IMR-90 (cell line): ENCODE measurements at regions not wholly inside any gene's neighbourhood (a gene's known extent, or its start where the extent isn't known, plus 50 kb on each side); places are given as distances from the start of the nearest gene placed in this dataset.

ENCODE experiments used
- ATAC-seq: fragments of 200-7000 bp; cut with Tn5 transposase; 2 replicates; pipeline ENCODE4 v1.9.1; 2020; ENCODE audit warnings: low read depth, mild to moderate bottlenecking, moderate library complexity
- BruUV-seq: library from RNA; stranded (reverse); fragments of 400-500 nt; replicated peaks from 2 replicates; lab custom pipeline; 2021; lab: Mats Ljungman, UMichigan
- CTCF ChIA-PET: fragments of 300-600 bp; formaldehyde crosslinking; extraction: SDS; loops from one replicate; lab custom pipeline; 2021; ENCODE audit warnings: antibody characterized with exemption; lab: Yijun Ruan, JAX
- POLR2A ChIA-PET: fragments of 300-600 bp; sonication (Branson Sonifier 250); formaldehyde crosslinking; loops from one replicate; lab custom pipeline; 2022; ENCODE audit warnings: antibody characterized with exemption; ENCODE audit not compliant: unreplicated experiment; lab: Charles Lee
- DNase-seq: peaks from one replicate; pipeline ENCODE4 v3.0.0; 2013
- H2AFZ ChIP-seq: replicated peaks from 2 replicates; pipeline ENCODE3; 2013; ENCODE audit warnings: low read length, mild to moderate bottlenecking; ENCODE audit not compliant: poor library complexity
- H2AK5ac ChIP-seq: 2 replicates; pipeline ENCODE4 v1.6.1; 2013; ENCODE audit warnings: low read depth, low read length, inconsistent platforms
- H2AK9ac ChIP-seq: replicated peaks from 2 replicates; pipeline ENCODE3; 2013; ENCODE audit warnings: mild to moderate bottlenecking, low read depth, low read length, moderate library complexity; ENCODE audit not compliant: poor library complexity
- H2BK120ac ChIP-seq: 2 replicates; pipeline ENCODE4 v1.6.1; 2013; ENCODE audit warnings: low read depth, low read length, inconsistent platforms
- H2BK15ac ChIP-seq: 3 replicates; pipeline ENCODE4 v1.6.1; 2013; ENCODE audit warnings: low read depth, low read length, inconsistent platforms
- H2BK20ac ChIP-seq: 2 replicates; pipeline ENCODE4 v1.6.1; 2013; ENCODE audit warnings: low read depth, mild to moderate bottlenecking, inconsistent platforms, low read length, moderate library complexity
- H2BK5ac ChIP-seq: 2 replicates; pipeline ENCODE4 v1.6.1; 2013; ENCODE audit warnings: mild to moderate bottlenecking, low read depth, low read length, inconsistent platforms; ENCODE audit not compliant: poor library complexity, severe bottlenecking
- H3K14ac ChIP-seq: replicated peaks from 2 replicates; pipeline ENCODE4 v1.6.1; 2013; ENCODE audit warnings: low read depth, low read length, inconsistent platforms
- H3K18ac ChIP-seq: 2 replicates; pipeline ENCODE4 v1.6.1; 2013; ENCODE audit warnings: low read depth, low read length, control low read depth
- H3K23ac ChIP-seq: 2 replicates; pipeline ENCODE4 v1.6.1; 2013; ENCODE audit warnings: low read depth, low read length, inconsistent platforms
- H3K27ac ChIP-seq: 2 replicates; pipeline ENCODE4 v1.5.1; 2013; ENCODE audit warnings: mild to moderate bottlenecking, control low read depth, low read length; ENCODE audit not compliant: insufficient read depth
- H3K27me3 ChIP-seq: 2 replicates; pipeline ENCODE4 v1.6.1; 2013; ENCODE audit warnings: low read length; ENCODE audit not compliant: control insufficient read depth, insufficient read depth
- H3K36me3 ChIP-seq: 2 replicates; pipeline ENCODE4 v1.6.1; 2013; ENCODE audit warnings: low read length, mixed read lengths; ENCODE audit not compliant: control insufficient read depth, insufficient read depth
- H3K4ac ChIP-seq: 2 replicates; pipeline ENCODE4 v1.6.1; 2013; ENCODE audit warnings: low read depth, low read length, inconsistent platforms
- H3K4me1 ChIP-seq: 2 replicates; pipeline ENCODE4 v1.6.1; 2013; ENCODE audit warnings: low read length, mixed read lengths; ENCODE audit not compliant: control insufficient read depth, insufficient read depth
- H3K4me2 ChIP-seq: 2 replicates; pipeline ENCODE4 v1.6.1; 2013; ENCODE audit warnings: low read depth, mild to moderate bottlenecking, control low read depth, low read length, moderate library complexity
- H3K4me3 ChIP-seq: 2 replicates; pipeline ENCODE4 v1.5.1; 2013; ENCODE audit warnings: low read depth, mild to moderate bottlenecking, control low read depth, low read length, moderate library complexity; ENCODE audit not compliant: insufficient read depth
- H3K56ac ChIP-seq: 2 replicates; pipeline ENCODE4 v1.6.1; 2013; ENCODE audit warnings: low read length, inconsistent platforms; ENCODE audit not compliant: insufficient read depth; ENCODE audit errors: extremely low read depth
- H3K79me1 ChIP-seq, 2 experiments: 2 replicates each; pipeline ENCODE4 v1.6.1; 2013; ENCODE audit warnings: low read length in 2 of 2, inconsistent platforms in 1 of 2, low read depth in 1 of 2
- H3K9ac ChIP-seq: 2 replicates; pipeline ENCODE4 v1.6.1; 2013; ENCODE audit warnings: low read depth, low read length, control low read depth
- H3K9me1 ChIP-seq: 2 replicates; pipeline ENCODE4 v1.6.1; 2013; ENCODE audit warnings: low read length, inconsistent platforms; ENCODE audit not compliant: insufficient read depth
- H3K9me3 ChIP-seq: 2 replicates; pipeline ENCODE4 v1.6.1; 2013; ENCODE audit warnings: low read length; ENCODE audit not compliant: control insufficient read depth, insufficient read depth
- H4K20me1 ChIP-seq: 2 replicates; pipeline ENCODE4 v1.6.1; 2013; ENCODE audit warnings: low read length, inconsistent platforms; ENCODE audit not compliant: insufficient read depth
- H4K5ac ChIP-seq: 2 replicates; pipeline ENCODE4 v1.6.1; 2013; ENCODE audit warnings: mild to moderate bottlenecking, low read depth, low read length, control low read depth
- H4K8ac ChIP-seq, 2 experiments: 2 replicates each; pipeline ENCODE4 v1.6.1; 2013; ENCODE audit warnings: low read depth in 2 of 2, low read length in 2 of 2, control low read depth in 1 of 2, inconsistent platforms in 1 of 2
- H4K91ac ChIP-seq: 2 replicates; pipeline ENCODE4 v1.6.1; 2013; ENCODE audit warnings: low read depth, low read length, inconsistent platforms; ENCODE audit not compliant: insufficient read depth
- BHLHE40 ChIP-seq: fragments of 150-350 bp; IDR thresholded peaks from 2 replicates; pipeline ENCODE4 v1.6.1; 2016; ENCODE audit warnings: mild to moderate bottlenecking, low read depth, low read length
- CEBPB ChIP-seq: IDR thresholded peaks from 2 replicates; pipeline ENCODE4 v1.6.1; 2012; ENCODE audit warnings: low read depth, low read length, improper control_type of control experiment
- CHD1 ChIP-seq: IDR thresholded peaks from 2 replicates; pipeline ENCODE4 v1.6.1; 2012; ENCODE audit warnings: low read depth, low read length, improper control_type of control experiment
- CTCF ChIP-seq: conservative IDR thresholded peaks from 2 replicates; pipeline ENCODE4 v1.5.1; 2012; ENCODE audit warnings: mild to moderate bottlenecking, low read depth, low read length, improper control_type of control experiment
- ELK1 ChIP-seq: fragments of 150-350 bp; IDR thresholded peaks from 2 replicates; pipeline ENCODE4 v1.6.1; 2016; ENCODE audit warnings: low read depth, mild to moderate bottlenecking, low read length, moderate library complexity, borderline replicate concordance
- FOS ChIP-seq: fragments of 150-350 bp; IDR thresholded peaks from 2 replicates; pipeline ENCODE4 v1.6.1; 2016; ENCODE audit warnings: low read depth, low read length
- MAFK ChIP-seq: IDR thresholded peaks from 2 replicates; pipeline ENCODE4 v1.6.1; 2012; ENCODE audit warnings: low read depth, low read length, improper control_type of control experiment
- POLR2A ChIP-seq: IDR thresholded peaks from 2 replicates; pipeline ENCODE4 v1.6.1; 2012; ENCODE audit warnings: mild to moderate bottlenecking, low read depth, low read length
- RAD21 ChIP-seq: IDR thresholded peaks from 2 replicates; pipeline ENCODE4 v1.6.1; 2012; ENCODE audit warnings: low read length, improper control_type of control experiment
- RFX5 ChIP-seq: IDR thresholded peaks from 2 replicates; pipeline ENCODE4 v1.8.0; 2012; ENCODE audit warnings: low read depth, mild to moderate bottlenecking, low read length, moderate library complexity
- SMC3 ChIP-seq: fragments of 150-350 bp; IDR thresholded peaks from 2 replicates; pipeline ENCODE4 v1.6.1; 2016; ENCODE audit warnings: low read depth, mild to moderate bottlenecking, antibody characterized with exemption, low read length, moderate library complexity
- USF2 ChIP-seq: fragments of 150-350 bp; IDR thresholded peaks from 2 replicates; pipeline ENCODE4 v1.6.1; 2017; ENCODE audit warnings: mild to moderate bottlenecking, antibody characterized with exemption, low read length, low read depth
- WGBS, 2 experiments: methylation state at CpG; one replicate each; pipeline versions ENCODE4 v1.1.5 to v1.1.7; 2013; ENCODE audit warnings: missing lambda C conversion rate in 2 of 2; ENCODE audit not compliant: insufficient read length in 1 of 2; ENCODE audit errors: extremely low coverage in 2 of 2; 5-methylcytosine and 5-hydroxymethylcytosine counted together
- dilution Hi-C: fragments of 300-500 bp; cut with HindIII; formaldehyde crosslinking; loops from one replicate; pipeline ENCODE4 v1.14.3; 2018; ENCODE audit warnings: low sequenced_read_pairs; ENCODE audit not compliant: unreplicated experiment
- in situ Hi-C: fragments of 300-500 bp; cut with MboI; formaldehyde crosslinking; loops from 3 replicates; pipeline ENCODE4 v1.14.3; 2019; ENCODE audit warnings: low sequenced_read_pairs, inconsistent platforms, mixed read lengths
- intact Hi-C: fragments of 100-400 bp; cut with micrococcal nuclease; formaldehyde crosslinking; loops from 2 replicates; pipeline ENCODE4 v1.10.0; 2022

GRCh38 chr3:64398476-64398875 is 173.2 kb upstream of the PRICKLE2 start (continued):
- TF ChIP-seq USF2 (no peak), RAD21 (no peak), MAFK (no peak), SMC3 (no peak), BHLHE40 (no peak)

DNA sequence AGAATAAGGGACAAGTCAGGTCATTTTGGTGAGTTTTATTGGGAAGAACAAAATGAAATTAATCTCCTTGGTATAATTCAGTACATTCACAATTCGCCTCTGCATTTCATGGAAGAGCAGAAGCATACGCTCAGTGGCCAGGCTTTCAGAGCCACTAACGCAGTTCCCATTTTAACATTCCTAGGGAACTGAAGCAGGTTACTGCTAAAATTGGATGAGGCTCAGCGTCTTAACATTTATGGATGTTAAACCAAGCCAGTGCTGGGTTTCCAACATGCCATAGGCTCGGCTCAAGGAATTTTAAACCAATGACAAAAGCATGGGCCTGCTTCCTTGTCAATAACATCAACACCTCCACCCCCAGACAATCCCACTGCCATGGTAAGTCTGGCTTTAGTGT is 172.7 kb upstream of the PRICKLE2 start:
- Histone ChIP-seq H2BK15ac (peak overlapping the region; percentile 19; the same call in 2 of the 3 replicates), H3K23ac (no peak overlapping the region), H3K4me2 (no peak overlapping the region), H4K5ac (peak overlapping the region; percentile 20), H4K8ac (no peak overlapping the region), H3K4me3 (no peak overlapping the region), H3K9me3 (no peaks in the 10 kb centered on the region), H3K9me1 (peaks cover 4% of the 10 kb centered on the region; the same call in 1 of the 2 replicates), H4K20me1 (no peaks in the 10 kb centered on the region), H3K18ac (peak overlapping the region; percentile 28; the same call in 1 of the 2 replicates), H3K27ac (no peak overlapping the region), H2BK20ac (peak overlapping the region; percentile 18; the same call in 1 of the 2 replicates), H3K79me1 (no peaks in the 10 kb centered on the region; a peak in 1 of 4 replicates), H2AFZ (no peak overlapping the region), H2BK120ac (no peak overlapping the region), H3K4me1 (peaks cover 2% of the 10 kb centered on the region), H3K4ac (peak overlapping the region; percentile 42), H2AK9ac (no peak overlapping the region), H3K9ac (no peak overlapping the region), H3K56ac (no peak overlapping the region), H4K91ac (0 out of 2 replicates have a peak overlapping the region, but pooled peaks have one; percentile 20), H2AK5ac (0 out of 2 replicates have a peak overlapping the region, but pooled peaks have one; percentile 78), H3K14ac (no peak overlapping the region), H3K27me3 (no peaks in the 10 kb centered on the region), H3K36me3 (0 out of 2 replicates have a peak, but pooled peaks cover 2% of the 10 kb centered on the region), H2BK5ac (no peak overlapping the region)
- DNase-seq (no peak), ATAC-seq (no peak)
- no TSS peak for BruUV-seq
- WGBS, 2 experiments, result 60% methylated on average over 1 of the region's 5 CpGs; no CpG with 5 or more reads in 1 of the 2 experiments
- ChIA-PET CTCF (interaction anchor here (0.8 kb wide), 1 partner anchor 367 kb away, joined by 3 read pairs; no protein-coding TSS in a partner anchor), POLR2A (no interaction called here)
- in situ Hi-C loops, result loop anchor here (5.0 kb wide), 1 partner anchor 84 kb away; no protein-coding TSS in a partner anchor
- intact Hi-C loops, result loop anchor here (2.0 to 5.0 kb wide), 3 partner anchors 56 to 246 kb away; partner anchors contain the start of gene PRICKLE2
- dilution Hi-C loops, result no loop called here
- no peak for TF ChIP-seq RFX5
- TF ChIP-seq CHD1, result no peak
- no peak for TF ChIP-seq ELK1
- TF ChIP-seq USF2, result no peak
- TF ChIP-seq CEBPB, result no peak
- TF ChIP-seq CTCF, result no peak
- TF ChIP-seq FOS, result no peak
- TF ChIP-seq MAFK, result no peak
- TF ChIP-seq BHLHE40, result no peak
- no peak for TF ChIP-seq POLR2A
- TF ChIP-seq RAD21, result no peak
